A673 (cell line): ENCODE measurements at regions not wholly inside any gene's neighbourhood (a gene's known extent, or its start where the extent isn't known, plus 50 kb on each side); places are given as distances from the start of the nearest gene placed in this dataset.
"Not testable (repeated sequence)": the region's sequence is repeated elsewhere in the genome, so short reads cannot be mapped to it uniquely, and the experiment has no call there.

Experiments
- BruUV-seq: library from RNA; stranded (reverse); fragments of 400-500 nt; replicated peaks from 2 replicates; lab custom pipeline; 2021; lab: Mats Ljungman, UMichigan
- CTCF ChIA-PET: fragments of 300-600 bp; sonication (Branson Sonifier 250); formaldehyde crosslinking; loops from one replicate; lab custom pipeline; 2022; ENCODE audit warnings: antibody characterized with exemption; lab: Charles Lee
- POLR2A ChIA-PET: fragments of 300-600 bp; sonication (Branson Sonifier 250); formaldehyde crosslinking; loops from one replicate; lab custom pipeline; 2022; ENCODE audit warnings: antibody characterized with exemption; ENCODE audit not compliant: low non-redundant PET; lab: Charles Lee
- DNase-seq: peaks from one replicate; pipeline ENCODE4 v3.0.0-alpha.2; 2015; ENCODE audit warnings: low spot score
- H3K27ac ChIP-seq: fragments of 200-600 bp; sonication (generic); 2 replicates; pipeline ENCODE4 v1.5.1; 2016; ENCODE audit warnings: mixed run types, low read depth, mild to moderate bottlenecking, mixed read lengths, antibody characterized with exemption, low read length; ENCODE audit not compliant: poor library complexity, severe bottlenecking
- H3K27me3 ChIP-seq: fragments of 200-600 bp; sonication (generic); replicated peaks from 2 replicates; pipeline ENCODE4 v1.6.1; 2017; ENCODE audit warnings: mixed run types, low read depth, mild to moderate bottlenecking, mixed read lengths, antibody characterized with exemption, low read length; ENCODE audit not compliant: insufficient read depth, poor library complexity
- H3K36me3 ChIP-seq: fragments of 200-600 bp; sonication (generic); 2 replicates; pipeline ENCODE4 v1.6.1; 2016; ENCODE audit warnings: mixed run types, mild to moderate bottlenecking, mixed read lengths, antibody characterized with exemption, low read length; ENCODE audit not compliant: insufficient read depth, poor library complexity, severe bottlenecking
- H3K4me1 ChIP-seq: fragments of 200-600 bp; sonication (generic); 2 replicates; pipeline ENCODE4 v1.6.1; 2017; ENCODE audit warnings: mixed run types, mild to moderate bottlenecking, mixed read lengths, antibody characterized with exemption, low read length; ENCODE audit not compliant: insufficient read depth, poor library complexity, severe bottlenecking
- H3K4me3 ChIP-seq: fragments of 200-600 bp; sonication (generic); 2 replicates; pipeline ENCODE4 v1.5.1; 2016; ENCODE audit warnings: low read depth, mixed run types, mild to moderate bottlenecking, mixed read lengths, low read length; ENCODE audit not compliant: poor library complexity, severe bottlenecking
- H3K9me3 ChIP-seq: fragments of 200-600 bp; sonication (generic); 2 replicates; pipeline ENCODE4 v1.6.1; 2016; ENCODE audit warnings: mixed run types, low read depth, mild to moderate bottlenecking, mixed read lengths, antibody characterized with exemption, low read length; ENCODE audit not compliant: poor library complexity, severe bottlenecking
- CTCF ChIP-seq: fragments of 300-800, 200-600 bp; sonication (generic); conservative IDR thresholded peaks from 2 replicates; pipeline ENCODE4 v1.5.1; 2017; ENCODE audit warnings: low read depth, mild to moderate bottlenecking, antibody characterized with exemption, low read length, moderate library complexity, mixed read lengths
- EZH2 ChIP-seq: fragments of 200-600 bp; sonication (generic); IDR thresholded peaks from 2 replicates; pipeline ENCODE4 v1.6.1; 2017; ENCODE audit warnings: borderline replicate concordance, low read depth, mild to moderate bottlenecking, mixed read lengths, antibody characterized with exemption, low read length; ENCODE audit not compliant: poor library complexity, severe bottlenecking
- intact Hi-C: fragments of 100-400 bp; cut with micrococcal nuclease; formaldehyde crosslinking; loops from one replicate; pipeline ENCODE4 v1.10.0; 2022; ENCODE audit not compliant: unreplicated experiment

GRCh38 chr14:57058319-57058718 lies 210.4 kb downstream of the EXOC5 start:
- POLR2A ChIA-PET = interaction anchor here (0.5 kb wide), 1 partner anchor 130 kb away, joined by 3 read pairs; no protein-coding TSS in a partner anchor
- peak overlapping the region; percentile 51 for H3K27ac ChIP-seq
- no peaks in the 10 kb centered on the region for H3K27me3 ChIP-seq
- no peak for DNase-seq
- peaks cover 54% of the 10 kb centered on the region for H3K4me1 ChIP-seq
- TF ChIP-seq EZH2 = no peak
- TF ChIP-seq CTCF = no peak
- intact Hi-C loops = no loop called here
- H3K4me3 ChIP-seq = no peak overlapping the region
- H3K9me3 ChIP-seq = no peaks in the 10 kb centered on the region
- no peaks in the 10 kb centered on the region for H3K36me3 ChIP-seq
- BruUV-seq = no TSS peak
- CTCF ChIA-PET = no interaction called here

GRCh38 chr14:57057803-57058202 lies 210.9 kb downstream of the EXOC5 start:
- no TSS peak for BruUV-seq
- CTCF ChIA-PET = no interaction called here
- intact Hi-C loops = no loop called here
- H3K36me3 ChIP-seq = no peaks in the 10 kb centered on the region
- POLR2A ChIA-PET = no interaction called here
- H3K27ac ChIP-seq = peak overlapping the region; percentile 51
- no peak for TF ChIP-seq CTCF
- no peak for TF ChIP-seq EZH2
- peaks cover 57% of the 10 kb centered on the region for H3K4me1 ChIP-seq
- H3K4me3 ChIP-seq = no peak overlapping the region
- peak; percentile 54 for DNase-seq
- H3K27me3 ChIP-seq = no peaks in the 10 kb centered on the region
- no peaks in the 10 kb centered on the region for H3K9me3 ChIP-seq

- CTCF ChIA-PET = not testable (repeated sequence)
Observed at GRCh38 chr14:57056522-57056921, 212.2 kb downstream of the EXOC5 start.

GRCh38 chr14:57052705-57053302 lies 215.9 kb downstream of the EXOC5 start:
- no peaks in the 10 kb centered on the region for H3K27me3 ChIP-seq
- peaks cover 24% of the 10 kb centered on the region for H3K4me1 ChIP-seq
- intact Hi-C loops = no loop called here
- CTCF ChIA-PET = no interaction called here
- H3K4me3 ChIP-seq = no peak overlapping the region
- H3K36me3 ChIP-seq = no peaks in the 10 kb centered on the region
- POLR2A ChIA-PET = no interaction called here
- DNase-seq = no peak
- no peak overlapping the region for H3K27ac ChIP-seq
- TF ChIP-seq CTCF (no peak), EZH2 (no peak)
- BruUV-seq = no TSS peak
- no peaks in the 10 kb centered on the region for H3K9me3 ChIP-seq

More at GRCh38 chr14:57056522-57056921, 212.2 kb downstream of the EXOC5 start:
- H3K36me3 ChIP-seq, H3K9me3 ChIP-seq, POLR2A ChIA-PET, BruUV-seq, H3K27me3 ChIP-seq, DNase-seq, H3K4me3 ChIP-seq, intact Hi-C loops, H3K27ac ChIP-seq: not testable (repeated sequence)
- H3K4me1 ChIP-seq = peaks cover 61% of the 10 kb centered on the region
